Mononuclear cell (primary cell): ENCODE measurements at regions not wholly inside any gene's neighbourhood (a gene's known extent, or its start where the extent isn't known, plus 50 kb on each side); places are given as distances from the start of the nearest gene placed in this dataset.
"Not testable (repeated sequence)": the region's sequence is repeated elsewhere in the genome, so short reads cannot be mapped to it uniquely, and the experiment has no call there.

Source experiments
- H3K27me3 ChIP-seq: 2 replicates; pipeline ENCODE4 v1.6.0; 2011; ENCODE audit warnings: low read length, control low read depth; ENCODE audit not compliant: insufficient read depth
- H3K4me1 ChIP-seq: 2 replicates; pipeline ENCODE4 v1.5.1; 2011; ENCODE audit warnings: mild to moderate bottlenecking, low read length, control low read depth; ENCODE audit not compliant: insufficient read depth
- H3K4me3 ChIP-seq: 2 replicates; pipeline ENCODE4 v1.5.1; 2011; ENCODE audit warnings: mild to moderate bottlenecking, low read length, moderate library complexity
- H3K9me3 ChIP-seq: 2 replicates; pipeline ENCODE4 v1.5.1; 2011; ENCODE audit warnings: low read depth, mild to moderate bottlenecking, control low read depth, low read length

GRCh38 chr5:56310711-56311204, 77.6 kb upstream of the ANKRD55 start:
- Histone ChIP-seq H3K9me3 (no peaks in the 10 kb centered on the region), H3K27me3 (no peaks in the 10 kb centered on the region), H3K4me3 (no peak overlapping the region), H3K4me1 (no peaks in the 10 kb centered on the region)

- Histone ChIP-seq H3K4me1 (no peaks in the 10 kb centered on the region), H3K4me3 (no peak overlapping the region), H3K27me3 (no peaks in the 10 kb centered on the region), H3K9me3 (no peaks in the 10 kb centered on the region)
Measured at GRCh38 chr5:56309262-56309826, 76.2 kb upstream of the ANKRD55 start.

GRCh38 chr5:56307714-56308333, 74.7 kb upstream of the ANKRD55 start:
- H3K27me3 ChIP-seq = no peaks in the 10 kb centered on the region
- H3K9me3 ChIP-seq = no peaks in the 10 kb centered on the region
- no peak overlapping the region for H3K4me3 ChIP-seq
- H3K4me1 ChIP-seq = no peaks in the 10 kb centered on the region

DNA sequence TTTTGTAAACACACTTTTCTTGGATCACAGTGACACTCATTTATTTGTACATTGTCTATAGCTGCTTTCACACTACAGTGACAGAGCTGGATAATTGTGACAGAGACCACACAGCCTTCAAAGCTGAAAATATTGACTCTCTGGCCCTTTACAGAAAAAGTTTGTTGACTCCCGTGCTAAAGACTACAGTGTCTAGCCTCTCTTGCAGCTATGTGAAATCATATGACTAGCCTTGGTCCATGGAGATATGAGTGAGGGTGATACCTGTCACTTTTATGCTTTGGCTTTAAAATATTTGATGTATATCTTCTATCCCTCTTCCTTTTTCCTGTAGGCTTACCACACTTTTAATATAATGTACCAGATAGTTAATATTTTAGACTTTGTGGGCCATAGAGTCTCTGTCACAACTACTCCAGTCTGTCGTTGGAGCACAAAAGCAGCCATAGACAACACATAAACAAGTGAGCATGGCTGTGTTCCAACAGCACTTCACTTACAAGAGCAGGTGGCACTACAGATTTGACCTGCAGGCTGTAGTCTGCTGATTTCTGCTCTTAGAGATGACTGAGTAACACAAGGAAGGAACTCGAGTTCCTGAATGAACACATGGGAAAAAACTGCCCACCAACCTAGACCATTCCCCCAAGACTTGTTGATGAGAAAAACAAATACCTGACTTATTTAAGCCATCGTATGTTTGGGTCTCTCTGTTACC, 73.5 kb upstream of the ANKRD55 start:
- Histone ChIP-seq H3K27me3 (no peaks in the 10 kb centered on the region), H3K4me3 (no peak overlapping the region), H3K9me3 (no peaks in the 10 kb centered on the region), H3K4me1 (no peaks in the 10 kb centered on the region)

- H3K9me3 ChIP-seq = no peaks in the 10 kb centered on the region
- no peak overlapping the region for H3K4me3 ChIP-seq
Measured at GRCh38 chr5:56305001-56305950, 72.1 kb upstream of the ANKRD55 start.

DNA sequence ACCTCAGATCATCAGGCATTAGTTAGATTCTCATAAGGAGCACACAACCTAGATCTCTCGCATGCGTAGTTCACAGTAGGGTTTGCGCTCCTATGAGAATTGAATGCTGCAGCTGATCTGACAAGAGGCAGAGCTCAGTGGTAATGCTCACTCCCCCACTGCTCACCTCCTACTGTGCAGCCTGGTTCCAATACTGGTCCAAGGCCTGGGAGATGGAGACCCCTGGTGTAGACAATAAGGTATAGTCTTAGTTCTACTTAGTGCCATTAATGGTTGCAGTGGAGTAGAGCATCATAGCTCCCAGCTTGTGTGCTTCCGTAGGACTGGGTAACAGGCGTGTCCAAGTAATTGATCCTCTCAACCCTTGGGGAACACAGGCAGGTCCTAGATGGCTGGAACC, 70.4 kb upstream of the ANKRD55 start:
- Histone ChIP-seq H3K9me3 (no peaks in the 10 kb centered on the region), H3K4me1 (no peaks in the 10 kb centered on the region)

More at GRCh38 chr5:56305001-56305950, 72.1 kb upstream of the ANKRD55 start:
- no peaks in the 10 kb centered on the region for H3K27me3 ChIP-seq
- no peaks in the 10 kb centered on the region for H3K4me1 ChIP-seq

DNA sequence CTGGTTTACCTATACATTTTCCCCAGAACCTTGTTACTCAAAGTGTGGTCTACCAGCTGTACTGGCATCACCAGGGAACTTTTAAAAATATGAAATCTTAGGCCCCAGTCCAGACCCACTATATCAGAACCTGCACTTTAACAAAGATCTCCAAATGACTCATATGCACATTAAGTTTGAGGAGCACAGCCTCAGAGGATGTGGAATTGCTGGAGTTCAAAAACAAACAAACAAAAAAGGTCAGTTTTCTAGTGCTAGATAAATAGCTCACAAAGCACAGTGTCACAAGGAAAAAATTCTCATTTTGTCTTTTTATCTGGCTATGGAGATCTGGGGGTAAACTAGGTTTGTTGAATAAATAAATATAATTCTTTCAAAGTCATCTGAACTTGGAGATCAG, 68.9 kb upstream of the ANKRD55 start:
- H3K9me3 ChIP-seq = no peaks in the 10 kb centered on the region
- no peaks in the 10 kb centered on the region for H3K4me1 ChIP-seq
- H3K27me3 ChIP-seq = no peaks in the 10 kb centered on the region
- no peak overlapping the region for H3K4me3 ChIP-seq

More for the DNA sequence above, 70.4 kb upstream of the ANKRD55 start:
- H3K27me3 ChIP-seq = no peaks in the 10 kb centered on the region
- no peak overlapping the region for H3K4me3 ChIP-seq

DNA sequence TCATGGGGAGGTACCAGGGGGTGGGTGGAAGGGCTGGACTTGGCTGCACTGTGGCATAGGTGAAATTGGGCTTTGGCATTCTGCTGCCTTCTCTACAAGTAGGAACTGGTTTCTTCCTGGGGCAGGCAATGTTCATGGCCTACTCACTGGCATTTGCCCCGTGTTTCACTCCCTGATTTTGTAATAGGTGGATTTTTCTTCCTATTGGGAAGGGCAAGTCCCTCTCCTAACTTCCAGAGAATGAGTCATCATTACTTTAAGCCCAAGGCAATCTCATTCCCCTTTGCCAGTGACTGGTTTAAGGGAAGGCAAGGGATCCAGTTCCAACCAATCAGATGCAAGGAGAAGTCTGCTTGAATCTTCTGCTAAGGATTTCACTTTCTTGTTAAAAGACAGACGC, 67.9 kb upstream of the ANKRD55 start:
- Histone ChIP-seq H3K9me3 (no peaks in the 10 kb centered on the region), H3K4me1 (no peaks in the 10 kb centered on the region), H3K4me3 (no peak overlapping the region), H3K27me3 (no peaks in the 10 kb centered on the region)

DNA sequence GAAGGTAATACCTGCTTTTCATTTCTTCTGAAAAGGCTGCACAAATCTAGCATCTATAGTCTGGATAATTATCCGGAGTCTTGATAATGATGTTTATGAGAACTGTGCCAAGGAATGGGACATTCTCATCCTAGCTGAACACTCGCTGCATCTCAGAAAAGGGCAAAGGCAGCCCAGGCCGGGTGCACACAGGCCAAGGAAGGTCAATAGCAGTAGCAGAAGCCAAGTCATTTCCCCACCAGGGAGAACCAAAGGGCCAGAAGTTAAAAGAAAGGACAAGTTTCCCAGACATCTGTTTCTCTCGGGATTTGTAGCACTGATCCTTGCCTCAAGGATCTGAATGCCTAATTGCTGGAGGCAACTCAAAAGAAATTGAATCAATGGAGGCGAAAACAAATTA, 66.1 kb upstream of the ANKRD55 start:
- no peak overlapping the region for H3K4me3 ChIP-seq
- H3K4me1 ChIP-seq = no peaks in the 10 kb centered on the region
- no peaks in the 10 kb centered on the region for H3K27me3 ChIP-seq
- no peaks in the 10 kb centered on the region for H3K9me3 ChIP-seq

GRCh38 chr5:56298336-56299090, 65.4 kb upstream of the ANKRD55 start:
- H3K4me3 ChIP-seq = no peak overlapping the region
- no peaks in the 10 kb centered on the region for H3K27me3 ChIP-seq
- no peaks in the 10 kb centered on the region for H3K4me1 ChIP-seq
- H3K9me3 ChIP-seq = no peaks in the 10 kb centered on the region

DNA sequence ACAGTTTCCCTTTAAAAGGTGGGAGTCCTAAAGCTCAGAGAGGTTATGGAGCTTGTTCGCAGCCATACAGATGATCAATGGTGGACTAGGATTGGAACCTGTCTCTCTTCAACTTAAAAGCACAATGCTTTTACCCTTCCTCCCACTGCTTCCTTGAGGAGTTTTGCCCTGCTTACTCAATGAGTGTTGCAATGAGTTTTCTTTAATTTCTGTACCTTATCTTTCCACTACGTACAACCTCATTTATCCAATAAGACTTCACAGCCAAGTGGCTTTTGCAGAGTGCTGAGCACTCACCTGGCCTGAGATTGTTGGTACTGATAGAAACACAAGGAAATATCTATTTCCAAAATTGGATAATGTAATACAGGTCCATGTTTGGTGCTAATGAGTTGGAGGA, 64.7 kb upstream of the ANKRD55 start:
- Histone ChIP-seq H3K27me3 (no peaks in the 10 kb centered on the region), H3K9me3 (no peaks in the 10 kb centered on the region), H3K4me3 (no peak overlapping the region), H3K4me1 (no peaks in the 10 kb centered on the region)

DNA sequence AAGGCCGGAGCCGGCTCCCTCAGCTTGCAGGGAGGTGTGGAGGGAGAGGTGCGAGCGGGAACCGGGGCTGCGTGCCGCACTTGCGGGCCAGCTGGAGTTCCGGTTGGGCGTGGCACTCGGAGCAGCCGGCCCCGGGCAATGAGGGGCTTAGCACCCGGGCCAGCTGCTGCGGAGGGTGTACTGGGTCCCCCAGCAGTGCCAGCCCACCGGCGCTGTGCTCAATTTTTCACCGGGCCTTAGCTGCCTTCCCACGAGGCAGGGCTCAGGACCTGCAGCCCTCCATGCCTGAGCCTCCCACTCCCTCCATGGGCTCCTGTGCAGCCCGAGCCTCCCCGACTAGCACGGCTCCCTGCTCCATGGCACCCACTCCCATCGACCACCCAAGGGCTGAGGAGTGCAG, 62.2 kb upstream of the ANKRD55 start:
- H3K4me1 ChIP-seq, H3K9me3 ChIP-seq, H3K27me3 ChIP-seq, H3K4me3 ChIP-seq: not testable (repeated sequence)

- Histone ChIP-seq H3K9me3 (no peaks in the 10 kb centered on the region), H3K4me3 (no peak overlapping the region)
Measured at GRCh38 chr5:56294354-56294753, 61.2 kb upstream of the ANKRD55 start.

DNA sequence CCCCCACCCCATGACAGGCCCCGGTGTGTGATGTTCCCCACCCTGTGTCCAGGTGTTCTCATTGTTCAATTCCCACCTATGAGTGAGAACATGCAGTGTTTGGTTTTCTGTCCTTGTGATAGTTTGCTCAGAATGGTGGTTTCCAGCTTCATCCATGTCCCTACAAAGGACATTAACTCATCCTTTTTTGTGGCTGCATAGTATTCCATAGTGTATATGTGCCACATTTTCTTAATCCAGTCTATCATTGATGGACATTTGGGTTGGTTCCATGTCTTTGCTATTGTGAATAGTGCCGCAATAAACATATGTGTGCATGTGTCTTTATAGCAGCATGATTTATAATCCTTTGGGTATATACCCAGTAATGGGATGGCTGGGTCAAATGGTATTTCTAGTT, 59.7 kb upstream of the ANKRD55 start:
- H3K4me1 ChIP-seq, H3K4me3 ChIP-seq, H3K27me3 ChIP-seq, H3K9me3 ChIP-seq: not testable (repeated sequence)

More at GRCh38 chr5:56294354-56294753, 61.2 kb upstream of the ANKRD55 start:
- Histone ChIP-seq H3K4me1 (no peaks in the 10 kb centered on the region), H3K27me3 (no peaks in the 10 kb centered on the region)
